SK-N-SH treated with all-trans-retinoic acid at 6 μM for 48 hours (cell line): ENCODE measurements at regions not wholly inside any gene's neighbourhood (a gene's known extent, or its start where the extent isn't known, plus 50 kb on each side); places are given as distances from the start of the nearest gene placed in this dataset.

Experiments used
- ATAC-seq: fragments of 200-7000 bp; cut with Tn5 transposase; 3 replicates; pipeline ENCODE4 v1.9.1; 2020; ENCODE audit warnings: mild to moderate bottlenecking, moderate library complexity
- ARNTL ChIP-seq: fragments of 450-650 bp; formaldehyde crosslinking; IDR thresholded peaks from 2 replicates; pipeline ENCODE4 v1.5.0; 2020; ENCODE audit warnings: low read depth, mild to moderate bottlenecking, moderate library complexity, borderline replicate concordance
- BACH2 ChIP-seq: fragments of 250-450 bp; sonication (Bioruptor Pico); IDR thresholded peaks from 2 replicates; pipeline ENCODE4 v1.9.0; 2021; ENCODE audit warnings: mild to moderate bottlenecking, borderline replicate concordance
- CREB5 ChIP-seq: fragments of 250-450 bp; sonication (Bioruptor Pico); IDR thresholded peaks from 2 replicates; pipeline ENCODE4 v1.5.1; 2020; ENCODE audit warnings: low read depth, mild to moderate bottlenecking, moderate library complexity
- ESRRG ChIP-seq: fragments of 250-450 bp; sonication (Bioruptor Pico); IDR thresholded peaks from 2 replicates; pipeline ENCODE4 v1.6.1; 2021; ENCODE audit warnings: mild to moderate bottlenecking
- GLIS3 ChIP-seq: fragments of 250-450 bp; sonication (Bioruptor Pico); IDR thresholded peaks from 2 replicates; pipeline ENCODE4 v1.5.0; 2020; ENCODE audit warnings: mild to moderate bottlenecking, moderate library complexity
- ISL1 ChIP-seq: fragments of 250-450 bp; sonication (Bioruptor Pico); IDR thresholded peaks from 2 replicates; pipeline ENCODE4 v2.1.2; 2022; ENCODE audit warnings: mild to moderate bottlenecking, moderate library complexity
- OSR1 ChIP-seq: fragments of 250-450 bp; sonication (Bioruptor Pico); IDR thresholded peaks from 2 replicates; pipeline ENCODE4 v1.8.0; 2022; ENCODE audit warnings: moderate library complexity, mild to moderate bottlenecking, inconsistent platforms
- POU6F1 ChIP-seq: fragments of 250-450 bp; sonication (Bioruptor Pico); IDR thresholded peaks from 2 replicates; pipeline ENCODE4 v1.8.0; 2021; ENCODE audit warnings: low read depth, mild to moderate bottlenecking, moderate library complexity, borderline replicate concordance
- PPARA ChIP-seq: fragments of 250-450 bp; sonication (Bioruptor Pico); IDR thresholded peaks from 2 replicates; pipeline ENCODE4 v1.5.0; 2020; ENCODE audit warnings: mild to moderate bottlenecking, borderline replicate concordance
- RARB ChIP-seq: fragments of 250-450 bp; sonication (Bioruptor Pico); IDR thresholded peaks from 2 replicates; pipeline ENCODE4 v1.8.0; 2021; ENCODE audit warnings: mild to moderate bottlenecking, moderate library complexity
- SNAI2 ChIP-seq: fragments of 250-450 bp; sonication (Bioruptor Pico); IDR thresholded peaks from 2 replicates; pipeline ENCODE4 v1.5.0; 2020; ENCODE audit warnings: mild to moderate bottlenecking, moderate library complexity
- TCF4 ChIP-seq: fragments of 250-450 bp; sonication (Bioruptor Pico); IDR thresholded peaks from 2 replicates; pipeline ENCODE4 v1.8.0; 2021; ENCODE audit warnings: mild to moderate bottlenecking, moderate library complexity, borderline replicate concordance
- TOX ChIP-seq: fragments of 250-450 bp; sonication (Bioruptor Pico); IDR thresholded peaks from 2 replicates; pipeline ENCODE4 v1.8.0; 2021; ENCODE audit warnings: mild to moderate bottlenecking, moderate library complexity, borderline replicate concordance
- TSHZ2 ChIP-seq: fragments of 250-450 bp; sonication (Bioruptor Pico); IDR thresholded peaks from 2 replicates; pipeline ENCODE4 v1.5.0; 2020; ENCODE audit warnings: mild to moderate bottlenecking, moderate library complexity
- ZC3H10 ChIP-seq: fragments of 250-450 bp; sonication (Bioruptor Pico); IDR thresholded peaks from 2 replicates; pipeline ENCODE4 v1.5.1; 2021; ENCODE audit warnings: mild to moderate bottlenecking, moderate library complexity
- ZFP3 ChIP-seq: fragments of 250-450 bp; sonication (Bioruptor Pico); IDR thresholded peaks from 2 replicates; pipeline ENCODE4 v1.5.0; 2020; ENCODE audit warnings: mild to moderate bottlenecking, moderate library complexity
- ZFP30 ChIP-seq: fragments of 450-650 bp; formaldehyde crosslinking; IDR thresholded peaks from 2 replicates; pipeline ENCODE4 v1.5.0; 2022; ENCODE audit warnings: mild to moderate bottlenecking, moderate library complexity
- ZNF565 ChIP-seq: fragments of 450-650 bp; formaldehyde crosslinking; conservative IDR thresholded peaks from 2 replicates; pipeline ENCODE4 v1.5.0; 2020; ENCODE audit warnings: low read depth, mild to moderate bottlenecking, moderate library complexity
- ZNF70 ChIP-seq: fragments of 450-650 bp; formaldehyde crosslinking; IDR thresholded peaks from 2 replicates; pipeline ENCODE4 v1.5.0; 2020; ENCODE audit warnings: mild to moderate bottlenecking, moderate library complexity
- ZNF8 ChIP-seq: fragments of 450-650 bp; formaldehyde crosslinking; IDR thresholded peaks from 2 replicates; pipeline ENCODE4 v1.5.0; 2020; ENCODE audit warnings: mild to moderate bottlenecking, moderate library complexity
- TF ChIP-seq, protein P1 (sequence below): fragments of 250-450 bp; sonication (Bioruptor Pico); IDR thresholded peaks from 2 replicates; pipeline ENCODE4 v1.5.1; 2021; ENCODE audit warnings: mild to moderate bottlenecking, moderate library complexity
- TF ChIP-seq, protein P2 (sequence below): fragments of 250-450 bp; sonication (Bioruptor Pico); IDR thresholded peaks from 2 replicates; pipeline ENCODE4 v1.8.0; 2020; ENCODE audit warnings: mild to moderate bottlenecking, moderate library complexity, borderline replicate concordance

DNA sequence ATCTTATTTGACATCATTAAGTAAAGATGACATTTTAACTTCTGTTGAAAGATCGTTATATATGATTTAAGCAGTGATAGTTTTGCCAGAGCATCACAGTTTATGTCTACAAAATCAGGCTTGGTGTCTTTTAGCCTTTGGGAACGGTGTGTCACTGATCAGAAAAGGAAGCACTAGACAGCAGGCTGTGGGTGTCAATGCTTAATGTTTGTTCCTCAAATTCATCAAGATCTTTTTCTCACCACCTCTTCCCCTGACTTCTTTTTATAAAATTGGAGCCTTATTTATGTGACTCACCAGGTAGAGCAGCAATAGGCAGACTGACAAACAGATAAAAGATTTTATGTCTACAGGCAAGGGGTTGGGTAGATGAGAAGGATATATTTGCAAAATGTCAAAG lies 1558.5 kb downstream of the EFNB2 start:
- TF ChIP-seq ISL1 (CRISPR knock-in tag), result no peak
- no peak for TF ChIP-seq ZFP3
- no peak for TF ChIP-seq ZFP30 (CRISPR knock-in tag)
- TF ChIP-seq RARB (CRISPR knock-in tag), result no peak
- TF ChIP-seq TSHZ2 (CRISPR knock-in tag), result no peak
- no peak for TF ChIP-seq ARNTL
- TF ChIP-seq SNAI2 (CRISPR knock-in tag), result no peak
- TF ChIP-seq, protein P1, sequence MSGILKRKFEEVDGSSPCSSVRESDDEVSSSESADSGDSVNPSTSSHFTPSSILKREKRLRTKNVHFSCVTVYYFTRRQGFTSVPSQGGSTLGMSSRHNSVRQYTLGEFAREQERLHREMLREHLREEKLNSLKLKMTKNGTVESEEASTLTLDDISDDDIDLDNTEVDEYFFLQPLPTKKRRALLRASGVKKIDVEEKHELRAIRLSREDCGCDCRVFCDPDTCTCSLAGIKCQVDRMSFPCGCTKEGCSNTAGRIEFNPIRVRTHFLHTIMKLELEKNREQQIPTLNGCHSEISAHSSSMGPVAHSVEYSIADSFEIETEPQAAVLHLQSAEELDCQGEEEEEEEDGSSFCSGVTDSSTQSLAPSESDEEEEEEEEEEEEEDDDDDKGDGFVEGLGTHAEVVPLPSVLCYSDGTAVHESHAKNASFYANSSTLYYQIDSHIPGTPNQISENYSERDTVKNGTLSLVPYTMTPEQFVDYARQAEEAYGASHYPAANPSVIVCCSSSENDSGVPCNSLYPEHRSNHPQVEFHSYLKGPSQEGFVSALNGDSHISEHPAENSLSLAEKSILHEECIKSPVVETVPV, result no peak
- no peak for TF ChIP-seq ZNF8
- no peak for TF ChIP-seq PPARA
- TF ChIP-seq, protein P2, sequence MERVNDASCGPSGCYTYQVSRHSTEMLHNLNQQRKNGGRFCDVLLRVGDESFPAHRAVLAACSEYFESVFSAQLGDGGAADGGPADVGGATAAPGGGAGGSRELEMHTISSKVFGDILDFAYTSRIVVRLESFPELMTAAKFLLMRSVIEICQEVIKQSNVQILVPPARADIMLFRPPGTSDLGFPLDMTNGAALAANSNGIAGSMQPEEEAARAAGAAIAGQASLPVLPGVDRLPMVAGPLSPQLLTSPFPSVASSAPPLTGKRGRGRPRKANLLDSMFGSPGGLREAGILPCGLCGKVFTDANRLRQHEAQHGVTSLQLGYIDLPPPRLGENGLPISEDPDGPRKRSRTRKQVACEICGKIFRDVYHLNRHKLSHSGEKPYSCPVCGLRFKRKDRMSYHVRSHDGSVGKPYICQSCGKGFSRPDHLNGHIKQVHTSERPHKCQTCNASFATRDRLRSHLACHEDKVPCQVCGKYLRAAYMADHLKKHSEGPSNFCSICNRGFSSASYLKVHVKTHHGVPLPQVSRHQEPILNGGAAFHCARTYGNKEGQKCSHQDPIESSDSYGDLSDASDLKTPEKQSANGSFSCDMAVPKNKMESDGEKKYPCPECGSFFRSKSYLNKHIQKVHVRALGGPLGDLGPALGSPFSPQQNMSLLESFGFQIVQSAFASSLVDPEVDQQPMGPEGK (CRISPR knock-in tag), result no peak
- no peak for TF ChIP-seq POU6F1 (CRISPR knock-in tag)
- TF ChIP-seq OSR1 (CRISPR knock-in tag), result no peak
- TF ChIP-seq TCF4 (CRISPR knock-in tag), result no peak
- no peak for TF ChIP-seq GLIS3 (CRISPR knock-in tag)
- TF ChIP-seq TOX (CRISPR knock-in tag), result no peak
- TF ChIP-seq BACH2 (CRISPR knock-in tag), result no peak
- TF ChIP-seq CREB5 (CRISPR knock-in tag), result no peak
- TF ChIP-seq ESRRG (CRISPR knock-in tag), result no peak
- no peak for TF ChIP-seq ZNF565 (CRISPR knock-in tag)
- no peak for ATAC-seq

DNA sequence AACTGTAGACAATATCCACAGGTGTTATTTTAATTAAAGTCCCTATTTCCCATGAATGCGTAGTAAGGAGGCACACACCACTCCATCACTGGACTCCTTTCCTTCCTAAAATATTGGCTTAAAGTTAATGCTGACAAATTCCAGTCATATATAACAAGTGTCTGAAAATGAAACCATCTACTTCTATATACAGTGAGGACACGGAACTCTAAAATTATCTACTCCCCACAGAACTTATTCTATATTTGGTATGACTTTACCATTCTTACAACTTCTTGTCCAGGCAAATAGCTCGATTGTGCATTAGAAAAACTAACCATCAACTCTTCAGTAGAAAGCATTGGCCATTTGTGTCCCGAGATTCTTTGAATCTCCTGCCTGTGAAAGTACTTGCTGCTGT lies 1560.2 kb downstream of the EFNB2 start:
- no peak for ATAC-seq
- TF ChIP-seq POU6F1 (CRISPR knock-in tag) (no peak), ZFP30 (CRISPR knock-in tag) (no peak), ZNF70 (no peak), OSR1 (CRISPR knock-in tag) (no peak), ARNTL (no peak), TOX (CRISPR knock-in tag) (no peak), CREB5 (CRISPR knock-in tag) (no peak), ISL1 (CRISPR knock-in tag) (no peak), TCF4 (CRISPR knock-in tag) (no peak), ZC3H10 (CRISPR knock-in tag) (no peak), GLIS3 (CRISPR knock-in tag) (no peak), BACH2 (CRISPR knock-in tag) (no peak), PPARA (no peak)
- TF ChIP-seq, protein P1, result no peak
- TF ChIP-seq, protein P2 (CRISPR knock-in tag), result no peak
